ENCODE measurements at regions not wholly inside any gene's neighbourhood (a gene's known extent, or its start where the extent isn't known, plus 50 kb on each side); places are given as distances from the start of the nearest gene placed in this dataset.
"Not testable (repeated sequence)": the region's sequence is repeated elsewhere in the genome, so short reads cannot be mapped to it uniquely, and the experiment has no call there.

- no peak for DNase-seq (ENCODE audit: low spot score)
- in situ Hi-C loops (cut with HindIII; ENCODE audit: low sequenced_read_pairs), result no loop called here
Measured at GRCh38 chr9:85876628-85877027, 64.3 kb upstream of the NAA35 start.

- in situ Hi-C loops (cut with HindIII; ENCODE audit: low sequenced_read_pairs); DNase-seq (ENCODE audit: low spot score): not testable (repeated sequence)
Measured at GRCh38 chr9:85878872-85879597, 61.9 kb upstream of the NAA35 start.

- DNase-seq (ENCODE audit: low spot score); in situ Hi-C loops (cut with HindIII; ENCODE audit: low sequenced_read_pairs): not testable (repeated sequence)
Measured at GRCh38 chr9:85880507-85880906, 60.4 kb upstream of the NAA35 start.

GRCh38 chr9:85884256-85884655 lies 56.7 kb upstream of the NAA35 start:
- DNase-seq (ENCODE audit: low spot score), result no peak
- in situ Hi-C loops (cut with HindIII; ENCODE audit: low sequenced_read_pairs), result no loop called here

- in situ Hi-C loops (cut with HindIII; ENCODE audit: low sequenced_read_pairs), result no loop called here
- no peak for DNase-seq (ENCODE audit: low spot score)
Measured at GRCh38 chr9:85890962-85891361, 50.0 kb upstream of the NAA35 start.

Data from G401 (cell line).